GM18861 (cell line): ENCODE measurements at regions not wholly inside any gene's neighbourhood (a gene's known extent, or its start where the extent isn't known, plus 50 kb on each side); places are given as distances from the start of the nearest gene placed in this dataset.
"Not testable (repeated sequence)": the region's sequence is repeated elsewhere in the genome, so short reads cannot be mapped to it uniquely, and the experiment has no call there.

Experiments
- ATAC-seq: cut with Tn5 transposase; IDR thresholded peaks from one replicate; pipeline ENCODE4 v1.9.1; 2021; ENCODE audit not compliant: unreplicated experiment

GRCh38 chr12:61188801-61189595 is 1071.2 kb upstream of the USP15 start:
- no peak for ATAC-seq

GRCh38 chr12:61213646-61214045 is 1046.6 kb upstream of the USP15 start:
- no peak for ATAC-seq

- no peak for ATAC-seq
Observed at GRCh38 chr12:61220337-61220736, 1039.9 kb upstream of the USP15 start.

- no peak for ATAC-seq
Observed at GRCh38 chr12:61232040-61232439, 1028.2 kb upstream of the USP15 start.

GRCh38 chr12:61250303-61250702 is 1009.9 kb upstream of the USP15 start:
- no peak for ATAC-seq

- ATAC-seq: no peak
Observed at GRCh38 chr12:61251076-61251475, 1009.1 kb upstream of the USP15 start.

GRCh38 chr12:61254225-61254624 is 1006.0 kb upstream of the USP15 start:
- no peak for ATAC-seq

- ATAC-seq: not testable (repeated sequence)
Observed at GRCh38 chr12:61264294-61264693, 995.9 kb upstream of the USP15 start.

GRCh38 chr12:61267474-61267873 is 992.7 kb upstream of the USP15 start:
- ATAC-seq: no peak

- ATAC-seq: no peak
Observed at GRCh38 chr12:61272441-61272840, 987.8 kb upstream of the USP15 start.

GRCh38 chr12:61282790-61283575 is 977.2 kb upstream of the USP15 start:
- no peak for ATAC-seq

- ATAC-seq: no peak
Observed at GRCh38 chr12:61290473-61290872, 969.7 kb upstream of the USP15 start.

GRCh38 chr12:61291647-61292046 is 968.6 kb upstream of the USP15 start:
- ATAC-seq: no peak

- ATAC-seq: not testable (repeated sequence)
Observed at GRCh38 chr12:61294011-61294410, 966.2 kb upstream of the USP15 start.

GRCh38 chr12:61301817-61302216 is 958.4 kb upstream of the USP15 start:
- ATAC-seq: no peak

GRCh38 chr12:61302282-61302681 is 957.9 kb upstream of the USP15 start:
- no peak for ATAC-seq

- no peak for ATAC-seq
Observed at GRCh38 chr12:61308220-61308619, 952.0 kb upstream of the USP15 start.

- no peak for ATAC-seq
Observed at GRCh38 chr12:61311413-61311812, 948.8 kb upstream of the USP15 start.

- ATAC-seq: no peak
Observed at GRCh38 chr12:61348871-61349270, 911.3 kb upstream of the USP15 start.

- ATAC-seq: no peak
Observed at GRCh38 chr12:61355105-61355504, 905.1 kb upstream of the USP15 start.

- no peak for ATAC-seq
Observed at GRCh38 chr12:61356485-61356884, 903.7 kb upstream of the USP15 start.

GRCh38 chr12:61357496-61357895 is 902.7 kb upstream of the USP15 start:
- ATAC-seq: no peak
